HEK293 (cell line): ENCODE measurements at regions not wholly inside any gene's neighbourhood (a gene's known extent, or its start where the extent isn't known, plus 50 kb on each side); places are given as distances from the start of the nearest gene placed in this dataset.

ENCODE experiments used
- CTCF ChIA-PET: fragments of 350-600 bp; formaldehyde crosslinking; extraction: SDS; loops from one replicate; lab custom pipeline; 2021; ENCODE audit warnings: antibody characterized with exemption; lab: Yijun Ruan, JAX
- POLR2A ChIA-PET: fragments of 300-600 bp; formaldehyde crosslinking; extraction: SDS; loops from one replicate; lab custom pipeline; 2020; ENCODE audit warnings: antibody characterized with exemption, inconsistent platforms; lab: Yijun Ruan, JAX
- H3K27ac ChIP-seq: fragments of 200-500 bp; sonication (Bioruptor generic); 2 replicates; pipeline ENCODE4 v1.5.1; 2014; ENCODE audit warnings: low read depth, low read length, control low read depth, inconsistent platforms; ENCODE audit errors: extremely low read depth
- H3K36me3 ChIP-seq, 2 experiments: fragments of 200-500 bp in 1 of 2; sonication (Bioruptor generic) in 1 of 2; 1 replicate in 1 of 2; 2 replicates in 1 of 2; pipeline ENCODE4 v1.5.1; 2014 to 2017; ENCODE audit warnings: inconsistent platforms in 2 of 2, low read length in 2 of 2; ENCODE audit not compliant: control insufficient read depth in 2 of 2, insufficient read depth in 1 of 2
- H3K4me1 ChIP-seq: fragments of 200-500 bp; sonication (Bioruptor generic); 2 replicates; pipeline ENCODE4 v1.5.1; 2014; ENCODE audit warnings: mild to moderate bottlenecking, low read length, inconsistent platforms; ENCODE audit not compliant: control insufficient read depth, insufficient read depth
- H3K4me3 ChIP-seq: 2 replicates; pipeline ENCODE4 v1.5.1; 2011; ENCODE audit warnings: low read depth, mild to moderate bottlenecking, control low read depth, low read length, moderate library complexity
- H3K9me3 ChIP-seq: fragments of 200-500 bp; sonication (Bioruptor generic); 2 replicates; pipeline ENCODE4 v1.5.1; 2014; ENCODE audit warnings: low read depth, low read length, inconsistent platforms; ENCODE audit not compliant: control insufficient read depth, insufficient read depth
- GLIS2 ChIP-seq: fragments of 450-650 bp; formaldehyde crosslinking; IDR thresholded peaks from 2 replicates; pipeline ENCODE4 v1.5.1; 2016; ENCODE audit warnings: missing biosample characterization, missing genetic modification characterization
- KLF8 ChIP-seq: fragments of 450-650 bp; formaldehyde crosslinking; IDR thresholded peaks from 2 replicates; pipeline ENCODE4 v1.5.1; 2016; ENCODE audit warnings: missing biosample characterization, missing genetic modification characterization
- TRIM28 ChIP-seq: IDR thresholded peaks from 2 replicates; pipeline ENCODE4 v1.6.1; 2011; ENCODE audit warnings: low read length, control low read depth, borderline replicate concordance
- ZBTB11 ChIP-seq: fragments of 450-650 bp; formaldehyde crosslinking; conservative IDR thresholded peaks from 2 replicates; pipeline ENCODE4 v1.5.1; 2016; ENCODE audit warnings: low read depth, missing biosample characterization, missing genetic modification characterization
- ZNF10 ChIP-seq: fragments of 450-650 bp; formaldehyde crosslinking; IDR thresholded peaks from 2 replicates; pipeline ENCODE4 v1.5.1; 2017; ENCODE audit warnings: missing biosample characterization, missing genetic modification characterization
- ZNF138 ChIP-seq: fragments of 450-650 bp; formaldehyde crosslinking; IDR thresholded peaks from 2 replicates; pipeline ENCODE4 v1.5.1; 2016; ENCODE audit warnings: missing biosample characterization, missing genetic modification characterization, borderline replicate concordance
- ZNF16 ChIP-seq: fragments of 450-650 bp; formaldehyde crosslinking; IDR thresholded peaks from 2 replicates; pipeline ENCODE4 v1.5.1; 2016; ENCODE audit warnings: low read depth, missing biosample characterization, missing genetic modification characterization
- ZNF169 ChIP-seq: fragments of 450-650 bp; formaldehyde crosslinking; IDR thresholded peaks from 2 replicates; pipeline ENCODE4 v1.5.1; 2016; ENCODE audit warnings: missing biosample characterization, missing genetic modification characterization
- ZNF404 ChIP-seq: fragments of 450-650 bp; formaldehyde crosslinking; IDR thresholded peaks from 2 replicates; pipeline ENCODE4 v1.5.1; 2017; ENCODE audit warnings: missing biosample characterization, missing genetic modification characterization
- ZNF610 ChIP-seq: fragments of 450-650 bp; formaldehyde crosslinking; IDR thresholded peaks from 2 replicates; pipeline ENCODE4 v1.5.1; 2016; ENCODE audit warnings: missing biosample characterization, missing genetic modification characterization, borderline replicate concordance
- TF ChIP-seq, protein P1 (sequence below): fragments of 450-650 bp; formaldehyde crosslinking; IDR thresholded peaks from 2 replicates; pipeline ENCODE4 v1.5.1; 2016; ENCODE audit warnings: missing biosample characterization, missing genetic modification characterization
- TF ChIP-seq, protein P2 (sequence below): fragments of 450-650 bp; formaldehyde crosslinking; IDR thresholded peaks from 2 replicates; pipeline ENCODE4 v1.5.1; 2016; ENCODE audit warnings: missing biosample characterization, missing genetic modification characterization

GRCh38 chr3:18018491-18019160 lies 276.2 kb upstream of the TBC1D5 start:
- TF ChIP-seq KLF8 (tag by site-specific recombination) (no peak), ZNF10 (tag by site-specific recombination) (no peak), TRIM28 (no peak), ZBTB11 (no peak), ZNF169 (tag by site-specific recombination) (no peak), ZNF138 (no peak), GLIS2 (no peak), ZNF610 (no peak)
- no peaks in the 10 kb centered on the region for H3K36me3 ChIP-seq
- no peaks in the 10 kb centered on the region for H3K9me3 ChIP-seq
- H3K4me1 ChIP-seq, result peaks cover 8% of the 10 kb centered on the region
- no peak overlapping the region for H3K27ac ChIP-seq
- no peak overlapping the region for H3K4me3 ChIP-seq
- POLR2A ChIA-PET, result no interaction called here
- CTCF ChIA-PET, result no interaction called here

DNA sequence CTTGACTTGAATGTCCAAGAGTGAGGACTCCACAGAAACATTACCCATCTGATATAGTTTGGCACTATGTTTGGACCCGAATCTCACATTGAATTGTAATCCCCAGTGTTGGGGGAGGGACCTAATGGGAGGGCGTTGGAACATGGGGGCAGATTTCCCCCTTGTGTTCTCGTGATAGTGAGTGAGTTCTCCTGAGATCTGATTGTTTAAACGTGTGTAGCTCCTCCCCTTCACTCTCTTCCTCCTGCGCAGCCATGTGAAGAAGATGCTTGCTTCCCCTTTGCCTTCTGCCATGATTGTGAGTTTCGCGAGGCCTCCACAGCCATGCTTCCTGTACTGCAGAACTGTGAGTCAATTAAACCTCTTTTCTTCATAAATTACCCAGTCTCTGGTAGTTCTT lies 273.9 kb upstream of the TBC1D5 start:
- CTCF ChIA-PET, result no interaction called here
- no peak overlapping the region for H3K4me3 ChIP-seq
- TF ChIP-seq, protein P1, sequence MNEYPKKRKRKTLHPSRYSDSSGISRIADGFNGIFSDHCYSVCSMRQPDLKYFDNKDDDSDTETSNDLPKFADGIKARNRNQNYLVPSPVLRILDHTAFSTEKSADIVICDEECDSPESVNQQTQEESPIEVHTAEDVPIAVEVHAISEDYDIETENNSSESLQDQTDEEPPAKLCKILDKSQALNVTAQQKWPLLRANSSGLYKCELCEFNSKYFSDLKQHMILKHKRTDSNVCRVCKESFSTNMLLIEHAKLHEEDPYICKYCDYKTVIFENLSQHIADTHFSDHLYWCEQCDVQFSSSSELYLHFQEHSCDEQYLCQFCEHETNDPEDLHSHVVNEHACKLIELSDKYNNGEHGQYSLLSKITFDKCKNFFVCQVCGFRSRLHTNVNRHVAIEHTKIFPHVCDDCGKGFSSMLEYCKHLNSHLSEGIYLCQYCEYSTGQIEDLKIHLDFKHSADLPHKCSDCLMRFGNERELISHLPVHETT (tag by site-specific recombination), result no peak
- TF ChIP-seq ZNF404 (tag by site-specific recombination) (no peak), ZNF16 (tag by site-specific recombination) (no peak)
- H3K27ac ChIP-seq, result no peak overlapping the region
- no peaks in the 10 kb centered on the region for H3K9me3 ChIP-seq
- H3K4me1 ChIP-seq, result peaks cover 8% of the 10 kb centered on the region
- POLR2A ChIA-PET, result no interaction called here
- no peaks in the 10 kb centered on the region for H3K36me3 ChIP-seq

GRCh38 chr3:18012933-18013332 lies 270.5 kb upstream of the TBC1D5 start:
- H3K4me3 ChIP-seq, result no peak overlapping the region
- CTCF ChIA-PET, result interaction anchor here (0.5 kb wide), 1 partner anchor 56 kb away, joined by 3 read pairs; no protein-coding TSS in a partner anchor
- TF ChIP-seq, protein P2, sequence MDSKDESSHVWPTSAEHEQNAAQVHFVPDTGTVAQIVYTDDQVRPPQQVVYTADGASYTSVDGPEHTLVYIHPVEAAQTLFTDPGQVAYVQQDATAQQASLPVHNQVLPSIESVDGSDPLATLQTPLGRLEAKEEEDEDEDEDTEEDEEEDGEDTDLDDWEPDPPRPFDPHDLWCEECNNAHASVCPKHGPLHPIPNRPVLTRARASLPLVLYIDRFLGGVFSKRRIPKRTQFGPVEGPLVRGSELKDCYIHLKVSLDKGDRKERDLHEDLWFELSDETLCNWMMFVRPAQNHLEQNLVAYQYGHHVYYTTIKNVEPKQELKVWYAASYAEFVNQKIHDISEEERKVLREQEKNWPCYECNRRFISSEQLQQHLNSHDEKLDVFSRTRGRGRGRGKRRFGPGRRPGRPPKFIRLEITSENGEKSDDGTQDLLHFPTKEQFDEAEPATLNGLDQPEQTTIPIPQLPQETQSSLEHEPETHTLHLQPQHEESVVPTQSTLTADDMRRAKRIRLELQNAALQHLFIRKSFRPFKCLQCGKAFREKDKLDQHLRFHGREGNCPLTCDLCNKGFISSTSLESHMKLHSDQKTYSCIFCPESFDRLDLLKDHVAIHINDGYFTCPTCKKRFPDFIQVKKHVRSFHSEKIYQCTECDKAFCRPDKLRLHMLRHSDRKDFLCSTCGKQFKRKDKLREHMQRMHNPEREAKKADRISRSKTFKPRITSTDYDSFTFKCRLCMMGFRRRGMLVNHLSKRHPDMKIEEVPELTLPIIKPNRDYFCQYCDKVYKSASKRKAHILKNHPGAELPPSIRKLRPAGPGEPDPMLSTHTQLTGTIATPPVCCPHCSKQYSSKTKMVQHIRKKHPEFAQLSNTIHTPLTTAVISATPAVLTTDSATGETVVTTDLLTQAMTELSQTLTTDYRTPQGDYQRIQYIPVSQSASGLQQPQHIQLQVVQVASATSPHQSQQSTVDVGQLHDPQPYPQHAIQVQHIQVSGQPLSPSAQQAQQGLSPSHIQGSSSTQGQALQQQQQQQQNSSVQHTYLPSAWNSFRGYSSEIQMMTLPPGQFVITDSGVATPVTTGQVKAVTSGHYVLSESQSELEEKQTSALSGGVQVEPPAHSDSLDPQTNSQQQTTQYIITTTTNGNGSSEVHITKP, result no peak
- no peaks in the 10 kb centered on the region for H3K36me3 ChIP-seq
- no peaks in the 10 kb centered on the region for H3K9me3 ChIP-seq
- no peak overlapping the region for H3K27ac ChIP-seq
- no peaks in the 10 kb centered on the region for H3K4me1 ChIP-seq
- POLR2A ChIA-PET, result no interaction called here
